GM18511 (cell line): ENCODE measurements at regions not wholly inside any gene's neighbourhood (a gene's known extent, or its start where the extent isn't known, plus 50 kb on each side); places are given as distances from the start of the nearest gene placed in this dataset.
"Not testable (repeated sequence)": the region's sequence is repeated elsewhere in the genome, so short reads cannot be mapped to it uniquely, and the experiment has no call there.

Source experiments
- ATAC-seq: cut with Tn5 transposase; IDR thresholded peaks from one replicate; pipeline ENCODE4 v1.9.1; 2021; ENCODE audit warnings: mild to moderate bottlenecking, moderate library complexity; ENCODE audit not compliant: unreplicated experiment

DNA sequence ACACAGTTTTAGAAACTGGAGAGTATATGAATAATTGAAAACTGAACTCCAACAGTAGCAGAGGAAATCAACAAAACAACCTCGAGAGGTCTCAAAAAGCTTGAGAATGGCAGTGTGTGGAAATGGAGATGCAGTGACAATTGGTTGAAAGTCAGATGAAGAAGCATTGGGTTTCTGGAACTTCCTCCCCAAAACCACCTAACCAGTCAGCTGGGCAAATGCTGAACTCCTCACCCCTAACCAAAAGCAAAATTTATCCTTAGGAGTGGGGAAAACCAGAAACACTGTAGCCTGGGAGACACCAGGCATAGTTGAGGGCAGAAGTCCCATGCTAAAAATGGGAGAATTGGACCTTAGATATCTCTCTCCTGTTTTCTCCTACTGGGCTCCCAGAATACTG, 109.9 kb downstream of the TANC2 start:
- no peak for ATAC-seq

DNA sequence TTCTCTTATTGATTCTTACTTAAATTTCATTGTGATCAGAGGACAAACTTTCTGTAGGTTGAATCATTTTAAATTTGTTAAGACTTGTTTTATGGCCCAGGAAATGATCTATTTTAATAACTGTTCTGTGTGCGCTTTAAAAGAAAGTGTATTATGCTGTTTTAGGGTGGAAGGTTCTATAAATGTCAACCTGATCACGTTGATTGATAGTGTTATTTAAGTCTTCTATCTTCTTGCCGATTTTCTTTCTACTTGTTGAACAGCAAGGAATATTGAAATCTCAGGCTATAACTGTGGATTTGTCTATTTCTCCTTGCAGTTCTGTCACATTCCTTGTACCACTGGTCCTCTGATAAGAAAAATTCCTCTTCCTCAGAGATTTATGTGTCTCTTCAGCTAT, 112.7 kb downstream of the TANC2 start:
- ATAC-seq, result no peak

GRCh38 chr17:63082273-63082861, 116.3 kb downstream of the TANC2 start:
- ATAC-seq, result no peak

- ATAC-seq, result no peak
These were observed 116.9 kb downstream of the TANC2 start for GRCh38 chr17:63082952-63083351.

DNA sequence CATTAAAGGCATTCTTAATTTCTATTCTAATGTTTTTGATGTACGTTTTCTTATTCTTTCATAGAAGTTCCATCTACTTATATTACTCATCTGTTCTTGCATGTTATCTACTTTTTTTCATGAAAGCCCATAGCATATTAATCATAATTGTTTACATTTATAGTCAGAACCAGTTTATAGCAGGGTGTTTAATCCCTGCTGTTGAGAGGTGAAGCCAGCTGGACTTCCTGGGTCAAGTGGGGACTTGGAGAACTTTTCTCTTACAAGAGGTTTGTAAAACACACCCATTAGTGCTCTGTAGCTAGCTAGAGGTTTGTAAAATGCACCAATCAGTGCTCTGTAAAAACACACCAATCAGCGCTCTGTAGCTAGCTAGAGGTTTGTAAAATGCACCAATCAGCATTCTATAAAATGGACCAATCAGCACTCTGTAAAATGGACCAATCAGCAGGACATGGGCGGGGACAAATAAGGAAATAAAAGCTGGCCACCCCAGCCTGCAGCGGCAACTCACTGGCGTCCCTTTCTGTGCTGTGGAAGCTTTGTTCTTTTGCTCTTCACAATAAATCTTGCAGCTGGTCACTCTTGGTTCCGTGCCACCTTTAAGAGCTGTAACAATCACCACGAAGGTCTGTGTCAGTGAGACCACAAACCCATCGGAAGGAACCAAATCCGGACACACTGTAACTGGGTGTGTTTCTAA, 120.6 kb downstream of the TANC2 start:
- no peak for ATAC-seq

DNA sequence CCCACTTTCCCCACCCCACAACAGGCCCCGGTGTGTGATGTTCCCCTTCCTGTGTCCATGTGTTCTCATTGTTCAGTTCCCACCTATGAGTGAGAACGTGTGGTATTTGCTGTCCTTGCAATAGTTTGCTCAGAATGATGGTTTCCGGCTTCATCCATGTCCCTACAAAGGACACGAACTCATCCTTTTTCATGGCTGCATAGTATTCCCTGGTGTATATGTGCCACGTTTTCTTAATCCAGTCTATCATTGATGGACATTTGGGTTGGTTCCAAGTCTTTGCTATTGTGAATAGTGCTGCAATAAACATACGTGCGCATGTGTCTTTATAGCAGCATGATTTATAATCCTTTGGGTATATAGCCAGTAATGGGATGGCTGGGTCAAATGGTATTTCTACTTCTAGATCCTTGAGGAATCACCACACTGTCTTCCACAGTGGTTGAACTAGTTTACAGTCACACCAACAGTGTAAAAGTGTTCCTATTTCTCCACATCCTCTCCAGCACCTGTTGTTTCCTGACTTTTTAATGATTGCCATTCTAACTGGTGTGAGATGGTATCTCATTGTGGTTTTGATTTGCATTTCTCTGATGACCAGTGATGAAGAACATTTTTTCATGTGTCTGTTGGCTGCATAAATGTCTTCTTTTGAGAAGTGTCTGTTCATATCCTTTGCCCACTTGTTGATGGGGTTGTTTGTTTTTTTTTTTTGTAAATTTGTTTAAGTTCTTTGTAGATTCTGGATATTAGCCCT, 124.5 kb downstream of the TANC2 start:
- not testable (repeated sequence) for ATAC-seq

DNA sequence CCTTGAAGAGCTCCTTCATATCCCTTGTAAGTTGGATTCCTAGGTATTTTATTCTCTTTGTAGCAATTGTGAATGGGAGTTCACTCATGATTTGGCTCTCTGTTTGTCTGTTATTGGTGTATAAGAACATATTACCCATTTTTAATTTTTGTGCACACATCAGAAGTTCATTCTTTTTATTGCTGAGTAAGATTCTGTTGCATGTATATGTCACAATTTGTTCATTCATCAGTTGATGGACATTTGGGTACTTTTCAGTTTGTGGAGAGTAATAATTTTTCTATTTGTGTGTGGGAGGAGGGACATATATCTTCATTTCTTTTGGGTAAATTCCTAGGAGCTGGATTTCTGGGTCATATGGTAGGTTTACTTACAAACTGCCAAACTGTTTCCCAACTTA, 125.9 kb downstream of the TANC2 start:
- not testable (repeated sequence) for ATAC-seq

- ATAC-seq, result no peak
These were observed 128.6 kb downstream of the TANC2 start for GRCh38 chr17:63094631-63095030.

DNA sequence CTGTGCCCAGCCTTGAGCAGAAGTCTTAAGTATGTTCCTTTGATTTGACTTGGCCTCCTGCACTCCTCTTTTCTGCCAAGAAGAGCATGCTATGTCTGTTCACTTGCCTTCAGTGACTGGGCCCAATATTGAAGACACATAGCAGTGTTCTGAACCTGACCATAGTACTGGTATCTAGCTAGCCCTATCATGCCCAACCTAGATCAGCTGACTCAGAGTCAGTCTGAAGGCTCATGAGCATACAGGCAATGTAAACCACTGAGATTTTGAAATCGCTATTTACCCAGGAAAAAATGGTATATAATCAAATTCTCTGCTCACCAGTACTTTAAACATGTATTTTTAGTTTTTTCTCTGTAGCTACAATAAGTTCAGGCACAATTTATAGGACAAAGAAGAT, 129.4 kb downstream of the TANC2 start:
- ATAC-seq, result no peak

DNA sequence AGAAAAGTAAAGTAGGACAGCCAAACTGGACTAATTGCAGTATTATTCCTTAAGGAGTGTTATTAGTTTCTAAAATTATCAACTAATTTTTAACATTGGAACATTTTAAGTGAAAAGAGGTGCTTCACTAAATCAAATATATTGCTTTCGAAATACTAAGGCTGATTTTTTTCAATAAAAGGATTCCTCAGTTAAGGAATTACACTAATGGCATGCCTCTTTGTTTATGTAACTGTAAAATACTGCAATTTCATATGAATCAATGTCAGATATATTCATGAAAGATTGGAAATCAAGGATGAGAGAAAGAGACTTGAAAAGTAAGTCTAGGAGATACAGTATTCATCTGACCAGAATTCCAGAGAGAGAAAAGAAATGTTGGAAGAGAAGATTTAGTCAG, 129.8 kb downstream of the TANC2 start:
- no peak for ATAC-seq

- ATAC-seq, result no peak
These were observed 130.4 kb downstream of the TANC2 start for GRCh38 chr17:63096426-63096825.

GRCh38 chr17:63099425-63099824, 133.4 kb downstream of the TANC2 start:
- ATAC-seq, result no peak

GRCh38 chr17:63102034-63102433, 136.0 kb downstream of the TANC2 start:
- ATAC-seq, result no peak

DNA sequence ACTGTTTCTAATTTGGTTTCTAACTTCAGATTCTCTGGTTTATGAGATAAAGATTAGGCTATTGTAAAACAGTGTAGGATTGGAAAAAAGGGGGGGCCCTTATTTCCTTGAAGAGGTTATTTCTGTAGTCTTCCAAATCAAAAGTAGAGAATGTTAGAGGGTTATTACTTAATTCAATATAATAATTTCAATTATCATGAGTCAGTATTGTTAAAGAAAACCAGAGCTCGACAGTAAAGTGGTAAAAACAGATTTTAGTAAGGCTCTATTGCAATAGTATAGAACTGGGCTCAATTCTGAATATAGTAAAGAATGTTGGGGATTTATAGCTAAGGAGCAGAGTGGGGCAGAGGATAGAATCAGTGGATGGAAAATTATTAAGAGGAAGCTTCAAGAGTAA, 140.0 kb downstream of the TANC2 start:
- ATAC-seq, result no peak

DNA sequence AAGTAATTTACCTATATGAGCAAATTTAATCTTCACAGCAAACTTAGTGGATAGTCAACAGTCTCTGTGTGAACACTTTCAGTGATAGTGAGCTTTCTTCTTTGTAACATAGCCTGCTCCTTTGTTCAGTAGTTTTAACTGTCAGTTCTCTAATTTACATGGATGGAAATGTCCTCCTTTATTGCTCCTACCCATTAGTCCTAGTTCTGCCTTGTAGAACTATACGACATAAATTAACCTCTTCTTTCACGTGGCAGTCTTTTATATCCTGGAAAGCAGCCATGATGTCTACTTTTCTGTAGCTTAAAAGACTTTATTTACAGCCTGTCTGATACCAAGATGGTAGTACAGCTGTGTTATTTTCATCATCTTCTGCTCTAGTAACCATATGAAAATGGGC, 143.6 kb downstream of the TANC2 start:
- ATAC-seq, result no peak

GRCh38 chr17:63113167-63113566, 147.1 kb downstream of the TANC2 start:
- no peak for ATAC-seq

GRCh38 chr17:63116228-63116627, 150.2 kb downstream of the TANC2 start:
- ATAC-seq, result no peak

GRCh38 chr17:63116967-63117830, 151.2 kb downstream of the TANC2 start:
- ATAC-seq, result no peak

DNA sequence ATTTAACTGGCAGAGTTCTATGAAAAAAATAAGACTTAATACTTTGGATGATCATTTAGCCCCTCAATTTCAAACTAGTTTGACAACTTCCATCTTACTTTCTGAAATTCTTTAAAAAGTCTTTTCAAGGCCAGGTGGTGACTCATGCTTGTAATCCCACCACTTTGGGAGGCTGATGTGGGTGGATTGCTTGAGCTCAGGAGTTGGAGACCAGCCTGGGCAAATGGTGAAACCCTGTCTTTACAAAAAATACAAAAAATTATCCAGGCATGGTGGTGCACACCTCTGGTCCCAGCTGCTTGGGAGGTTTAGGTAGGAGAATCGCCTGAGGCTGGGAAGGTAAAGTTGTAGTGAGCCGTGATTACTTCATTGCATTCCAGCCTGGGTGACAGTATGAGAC, 154.4 kb downstream of the TANC2 start:
- ATAC-seq, result no peak

- ATAC-seq, result no peak
These were observed 158.5 kb downstream of the TANC2 start for GRCh38 chr17:63124536-63124935.

DNA sequence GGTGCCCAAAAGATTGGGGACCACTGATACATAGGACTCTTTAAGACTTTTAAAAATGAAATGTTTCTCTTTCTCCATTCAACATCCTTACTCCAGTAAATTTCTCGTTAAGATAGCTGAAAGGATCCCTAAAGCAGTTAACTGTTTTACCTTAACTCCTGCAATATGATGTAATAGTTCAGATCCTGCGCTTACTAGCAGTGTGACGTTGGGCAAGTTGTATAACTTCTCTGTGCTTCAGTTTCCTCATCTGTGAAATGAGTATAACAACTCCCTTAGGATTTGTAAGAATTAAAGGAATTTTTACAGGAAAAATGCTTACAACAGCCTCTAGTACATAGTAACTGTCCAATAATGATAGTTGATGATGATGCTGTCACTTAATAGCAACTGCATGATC, 158.9 kb downstream of the TANC2 start:
- no peak for ATAC-seq
